SH-SY5Y (cell line): ENCODE measurements at regions not wholly inside any gene's neighbourhood (a gene's known extent, or its start where the extent isn't known, plus 50 kb on each side); places are given as distances from the start of the nearest gene placed in this dataset.
A peak's percentile ranks its signal among the peaks of the same experiment; 100 is the strongest.

Experiments
- GATA2 ChIP-seq: IDR thresholded peaks from 2 replicates; pipeline ENCODE4 v1.6.1; 2011; ENCODE audit warnings: mild to moderate bottlenecking, low read depth, low read length
- GATA3 ChIP-seq: IDR thresholded peaks from 2 replicates; pipeline ENCODE4 v1.6.1; 2011; ENCODE audit warnings: low read depth, mild to moderate bottlenecking, low read length, moderate library complexity

DNA sequence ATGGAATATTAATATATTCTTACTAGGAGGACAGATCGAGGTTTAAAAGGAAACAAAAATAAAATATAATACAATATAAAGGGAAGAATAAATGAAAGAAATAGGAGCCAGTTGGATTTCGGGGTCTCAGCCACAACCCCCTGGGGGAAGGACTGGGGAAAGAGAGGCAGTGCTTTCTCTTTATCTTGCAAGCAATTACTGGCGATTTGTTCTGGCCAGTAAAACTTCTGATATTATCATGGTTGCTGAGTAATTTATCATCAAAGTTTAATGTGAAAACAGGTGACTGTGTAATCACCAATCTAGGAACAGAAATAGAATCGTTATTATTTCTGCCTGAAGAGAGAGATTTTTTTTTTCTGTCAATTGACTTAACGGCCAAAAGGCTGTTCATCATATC, 917.7 kb upstream of the CELF4 start:
- TF ChIP-seq GATA3 (peak; percentile 67), GATA2 (peak; percentile 87)
